ENCODE measurements at regions not wholly inside any gene's neighbourhood (a gene's known extent, or its start where the extent isn't known, plus 50 kb on each side); places are given as distances from the start of the nearest gene placed in this dataset.

DNA sequence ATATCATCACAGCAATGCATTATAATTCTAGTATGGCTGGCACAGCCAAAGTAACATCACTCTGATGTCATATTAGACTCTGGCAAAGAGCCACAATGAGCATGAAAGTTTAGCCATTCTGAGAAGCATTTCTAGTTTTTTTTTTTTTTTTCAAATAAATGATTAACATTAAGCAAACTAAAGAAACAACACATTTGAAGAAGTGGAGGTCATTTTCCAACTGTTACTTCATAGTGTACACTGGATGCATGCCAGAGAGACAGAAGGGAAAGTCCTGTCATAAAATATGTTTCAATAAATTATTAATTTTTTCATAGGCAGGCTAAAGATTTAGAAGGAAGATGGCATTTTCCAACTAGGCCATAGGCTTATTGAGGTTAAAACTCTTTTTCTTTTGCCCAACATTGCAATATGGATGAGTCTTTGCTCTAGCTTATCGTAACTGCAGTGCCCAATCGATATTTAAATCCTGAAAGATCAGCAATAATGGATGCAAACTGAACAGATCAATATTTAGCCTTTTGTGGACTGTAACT, 1630.4 kb upstream of the ACVR2A start:
- intact Hi-C loops (cut with DNase I): no loop called here
- no peaks in the 10 kb centered on the region for H3K36me3 ChIP-seq
- DNase-seq: no peak
- H3K27me3 ChIP-seq: no peaks in the 10 kb centered on the region
- H3K27ac ChIP-seq: no peak overlapping the region
- H3K9me3 ChIP-seq: no peaks in the 10 kb centered on the region
- no peak overlapping the region for H3K4me3 ChIP-seq
- no peaks in the 10 kb centered on the region for H3K4me1 ChIP-seq (ENCODE audit: insufficient read depth)
- TF ChIP-seq, protein P1, sequence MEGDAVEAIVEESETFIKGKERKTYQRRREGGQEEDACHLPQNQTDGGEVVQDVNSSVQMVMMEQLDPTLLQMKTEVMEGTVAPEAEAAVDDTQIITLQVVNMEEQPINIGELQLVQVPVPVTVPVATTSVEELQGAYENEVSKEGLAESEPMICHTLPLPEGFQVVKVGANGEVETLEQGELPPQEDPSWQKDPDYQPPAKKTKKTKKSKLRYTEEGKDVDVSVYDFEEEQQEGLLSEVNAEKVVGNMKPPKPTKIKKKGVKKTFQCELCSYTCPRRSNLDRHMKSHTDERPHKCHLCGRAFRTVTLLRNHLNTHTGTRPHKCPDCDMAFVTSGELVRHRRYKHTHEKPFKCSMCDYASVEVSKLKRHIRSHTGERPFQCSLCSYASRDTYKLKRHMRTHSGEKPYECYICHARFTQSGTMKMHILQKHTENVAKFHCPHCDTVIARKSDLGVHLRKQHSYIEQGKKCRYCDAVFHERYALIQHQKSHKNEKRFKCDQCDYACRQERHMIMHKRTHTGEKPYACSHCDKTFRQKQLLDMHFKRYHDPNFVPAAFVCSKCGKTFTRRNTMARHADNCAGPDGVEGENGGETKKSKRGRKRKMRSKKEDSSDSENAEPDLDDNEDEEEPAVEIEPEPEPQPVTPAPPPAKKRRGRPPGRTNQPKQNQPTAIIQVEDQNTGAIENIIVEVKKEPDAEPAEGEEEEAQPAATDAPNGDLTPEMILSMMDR (IDR thresholded peaks at IDR 0.05): no peak
- no peak for TF ChIP-seq POLR2A (IDR thresholded peaks at IDR 0.05)
- TF ChIP-seq EP300 (IDR thresholded peaks at IDR 0.05): no peak
- WGBS, 3 donors: 94 to 98% (median 95%) methylated on average over 2 of the region's 2 CpGs

GRCh38 chr2:146213674-146214073, 1631.2 kb upstream of the ACVR2A start:
- DNase-seq: no peak

GRCh38 chr2:146212602-146213001, 1632.2 kb upstream of the ACVR2A start:
- intact Hi-C loops (cut with DNase I): no loop called here
- WGBS, 3 donors: 94 to 95% (median 95%) methylated on average over 4 of the region's 4 CpGs
- H3K36me3 ChIP-seq: no peaks in the 10 kb centered on the region
- no peak overlapping the region for H3K27ac ChIP-seq
- no peak overlapping the region for H3K4me3 ChIP-seq
- DNase-seq: no peak
- H3K4me1 ChIP-seq (ENCODE audit: insufficient read depth): no peaks in the 10 kb centered on the region
- H3K9me3 ChIP-seq: no peaks in the 10 kb centered on the region
- TF ChIP-seq, protein P1 (IDR thresholded peaks at IDR 0.05): no peak
- no peak for TF ChIP-seq POLR2A (IDR thresholded peaks at IDR 0.05)
- TF ChIP-seq EP300 (IDR thresholded peaks at IDR 0.05): no peak
- no peaks in the 10 kb centered on the region for H3K27me3 ChIP-seq

More at GRCh38 chr2:146213674-146214073, 1631.2 kb upstream of the ACVR2A start:
- intact Hi-C loops (cut with DNase I): no loop called here
- TF ChIP-seq, protein P1 (IDR thresholded peaks at IDR 0.05): no peak
- no peak for TF ChIP-seq POLR2A (IDR thresholded peaks at IDR 0.05)
- TF ChIP-seq EP300 (IDR thresholded peaks at IDR 0.05): no peak
- H3K9me3 ChIP-seq: no peaks in the 10 kb centered on the region
- no peak overlapping the region for H3K4me3 ChIP-seq
- H3K27ac ChIP-seq: no peak overlapping the region
- no peaks in the 10 kb centered on the region for H3K4me1 ChIP-seq (ENCODE audit: insufficient read depth)
- H3K27me3 ChIP-seq: no peaks in the 10 kb centered on the region
- H3K36me3 ChIP-seq: no peaks in the 10 kb centered on the region

DNA sequence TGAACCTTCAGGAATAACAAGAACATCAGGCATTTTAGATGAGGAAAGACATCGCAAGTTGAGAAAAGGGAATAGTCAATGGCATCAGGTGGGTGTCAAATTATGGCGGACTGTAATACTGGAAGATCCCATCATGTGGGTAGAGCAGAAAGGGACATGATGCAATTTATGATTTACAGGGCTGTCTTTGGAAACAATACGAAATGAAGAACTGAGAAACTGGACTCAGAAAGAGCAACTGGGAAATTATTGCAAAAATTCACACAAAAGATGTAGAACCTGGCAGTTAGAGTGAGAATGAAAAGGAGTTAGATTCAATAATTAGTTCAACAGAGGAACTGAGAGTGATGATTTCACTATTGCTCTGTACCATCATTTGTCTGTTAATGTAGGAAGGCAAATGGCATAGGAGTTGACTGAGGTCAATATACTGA, 1635.0 kb upstream of the ACVR2A start:
- Histone ChIP-seq H3K4me1 (ENCODE audit: insufficient read depth) (no peaks in the 10 kb centered on the region), H3K27me3 (no peaks in the 10 kb centered on the region), H3K36me3 (no peaks in the 10 kb centered on the region), H3K9me3 (no peaks in the 10 kb centered on the region), H3K4me3 (no peak overlapping the region), H3K27ac (no peak overlapping the region)
- 91 to 96% (median 96%) methylated on average over 3 of the region's 3 CpGs for WGBS, 3 donors
- TF ChIP-seq EP300 (IDR thresholded peaks at IDR 0.05): no peak
- TF ChIP-seq, protein P1 (IDR thresholded peaks at IDR 0.05): no peak
- no peak for TF ChIP-seq POLR2A (IDR thresholded peaks at IDR 0.05)
- intact Hi-C loops (cut with DNase I): no loop called here
- no peak for DNase-seq
